Stimulated activated CD8-positive, alpha-beta memory T cell treated with anti-CD3 and anti-CD28 coated beads, Interleukin-7, amount 100 ng/mL, for 24 hours (primary cell): ENCODE measurements at regions not wholly inside any gene's neighbourhood (a gene's known extent, or its start where the extent isn't known, plus 50 kb on each side); places are given as distances from the start of the nearest gene placed in this dataset.
"Not testable (repeated sequence)": the region's sequence is repeated elsewhere in the genome, so short reads cannot be mapped to it uniquely, and the experiment has no call there.

ENCODE experiments used
- DNase-seq: peaks from one replicate; pipeline ENCODE4 v3.0.0-alpha.2; 2020; ENCODE audit warnings: low read depth

GRCh38 chr10:81444242-81444929, 430.6 kb upstream of the NRG3 start:
- DNase-seq, result no peak

- DNase-seq, result no peak
Observed at GRCh38 chr10:81450651-81451050, 424.3 kb upstream of the NRG3 start.

- DNase-seq, result no peak
Observed at GRCh38 chr10:81472927-81473470, 402.0 kb upstream of the NRG3 start.

GRCh38 chr10:81473755-81474154, 401.2 kb upstream of the NRG3 start:
- no peak for DNase-seq

GRCh38 chr10:81479316-81479715, 395.7 kb upstream of the NRG3 start:
- no peak for DNase-seq

GRCh38 chr10:81496626-81497025, 378.4 kb upstream of the NRG3 start:
- DNase-seq, result no peak

GRCh38 chr10:81498011-81498551, 376.9 kb upstream of the NRG3 start:
- no peak for DNase-seq

GRCh38 chr10:81502677-81503359, 372.2 kb upstream of the NRG3 start:
- no peak for DNase-seq

- DNase-seq, result not testable (repeated sequence)
Observed at GRCh38 chr10:81505777-81506176, 369.2 kb upstream of the NRG3 start.

DNA sequence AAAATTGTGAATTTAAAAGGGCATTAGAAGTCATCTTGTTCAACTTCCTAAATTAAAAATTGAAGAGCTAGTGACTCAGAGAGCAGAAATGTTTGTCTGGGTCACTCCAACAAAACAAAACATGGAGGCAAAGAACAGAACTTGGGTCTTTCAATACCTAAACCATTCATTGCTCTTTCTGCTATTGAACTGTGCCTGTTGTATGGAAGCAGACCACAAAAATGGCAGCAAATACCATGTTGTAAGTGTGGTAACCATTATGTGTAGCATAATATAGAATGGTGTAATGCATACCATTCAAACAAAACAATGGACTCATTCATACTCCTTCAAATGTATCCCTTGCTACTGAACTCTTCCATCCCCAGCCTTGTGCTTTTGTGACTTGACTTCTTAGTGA, 360.2 kb upstream of the NRG3 start:
- no peak for DNase-seq

DNA sequence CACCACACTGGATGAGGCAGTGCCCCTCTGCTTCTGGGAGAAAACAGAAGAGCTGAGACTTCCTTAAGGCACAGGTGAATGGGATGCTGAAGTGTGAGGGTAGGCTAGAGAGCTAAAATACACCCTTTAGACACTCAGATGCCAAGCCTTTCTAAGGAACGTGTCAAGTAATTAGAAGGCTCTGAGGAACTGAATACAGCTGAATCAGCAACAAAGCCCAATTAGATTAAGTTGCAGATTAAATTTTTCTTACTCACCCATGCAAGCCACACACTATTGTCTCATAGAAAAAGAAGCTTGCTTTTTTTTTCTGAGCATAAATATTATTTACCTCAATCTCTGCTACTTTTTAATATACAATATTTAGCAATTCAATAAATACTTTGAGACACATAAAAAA, 354.3 kb upstream of the NRG3 start:
- DNase-seq, result no peak

DNA sequence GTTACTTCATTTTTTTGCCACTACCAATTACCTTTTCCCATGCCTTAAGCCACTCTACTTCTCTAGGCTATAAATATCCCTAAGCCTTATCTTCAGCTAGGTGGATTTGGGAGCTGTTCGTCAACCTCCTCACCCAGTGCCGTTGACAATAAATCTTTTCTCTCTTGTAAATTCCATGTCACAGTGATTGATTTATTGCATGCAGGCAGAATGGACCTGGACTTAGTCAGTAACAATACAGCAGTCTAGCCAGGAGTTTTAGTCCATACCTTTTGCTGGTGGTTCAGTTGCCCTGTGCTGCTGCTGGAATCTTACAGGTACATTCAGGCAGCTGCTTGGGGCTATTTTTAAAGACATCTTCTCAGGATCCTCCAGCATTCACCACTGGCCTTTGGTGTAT, 350.5 kb upstream of the NRG3 start:
- DNase-seq, result no peak

DNA sequence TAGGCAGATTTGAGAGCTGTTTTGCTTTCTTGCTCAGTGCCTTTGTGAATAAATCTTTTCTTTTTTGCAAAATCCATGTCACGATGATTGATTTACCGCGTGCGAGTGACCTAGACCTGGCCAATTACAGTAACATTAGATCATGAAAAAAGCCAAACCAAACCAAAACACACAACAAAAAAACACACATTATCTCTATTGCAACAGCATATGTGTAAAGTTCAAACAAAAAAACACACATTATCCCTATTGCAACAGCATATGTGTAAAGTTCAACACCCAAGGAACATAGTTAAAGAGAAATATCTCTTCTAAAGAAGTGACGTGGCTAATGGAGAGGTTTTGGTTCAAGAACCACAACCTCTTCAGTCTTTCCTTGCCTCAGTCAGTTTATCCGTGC, 342.6 kb upstream of the NRG3 start:
- no peak for DNase-seq

GRCh38 chr10:81534991-81535390, 340.0 kb upstream of the NRG3 start:
- DNase-seq, result no peak

DNA sequence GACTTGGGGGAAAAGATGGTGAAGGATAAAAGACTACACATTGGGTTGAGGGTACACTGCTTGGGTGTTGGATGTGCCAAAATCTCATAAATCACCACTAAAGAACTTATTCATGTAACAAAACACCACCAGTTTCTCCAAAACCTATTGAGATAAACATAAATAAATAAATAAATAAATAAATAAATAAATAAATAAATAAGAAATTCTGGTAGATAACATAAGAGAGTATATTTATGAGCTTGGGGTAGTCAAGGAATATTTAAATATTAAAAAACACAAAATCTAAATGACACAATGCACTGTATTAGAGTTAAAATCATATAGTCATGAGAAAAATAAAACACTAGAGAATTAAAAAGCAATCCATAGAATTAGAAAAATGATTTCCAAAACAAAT, 333.5 kb upstream of the NRG3 start:
- no peak for DNase-seq

DNA sequence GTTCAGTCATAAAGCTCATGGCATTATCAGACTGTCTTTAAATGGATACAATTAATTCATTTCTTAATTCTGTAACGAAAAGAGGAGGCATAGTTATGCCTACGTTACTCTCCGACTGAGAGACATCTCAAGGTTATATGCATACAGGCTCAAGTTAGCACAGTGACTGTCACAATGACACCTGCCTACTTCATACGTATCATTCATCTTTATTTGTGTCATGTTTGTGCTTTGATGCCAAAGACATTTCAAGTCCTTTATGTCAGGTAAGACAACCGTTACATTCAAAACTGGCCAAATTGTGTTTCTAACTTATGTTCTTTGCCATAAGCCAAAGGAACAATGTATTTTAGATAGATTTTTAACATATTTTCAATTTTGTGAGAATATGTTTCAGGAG, 328.8 kb upstream of the NRG3 start:
- no peak for DNase-seq

GRCh38 chr10:81548160-81548559, 326.8 kb upstream of the NRG3 start:
- DNase-seq, result no peak

GRCh38 chr10:81564143-81564542, 310.9 kb upstream of the NRG3 start:
- DNase-seq, result no peak

DNA sequence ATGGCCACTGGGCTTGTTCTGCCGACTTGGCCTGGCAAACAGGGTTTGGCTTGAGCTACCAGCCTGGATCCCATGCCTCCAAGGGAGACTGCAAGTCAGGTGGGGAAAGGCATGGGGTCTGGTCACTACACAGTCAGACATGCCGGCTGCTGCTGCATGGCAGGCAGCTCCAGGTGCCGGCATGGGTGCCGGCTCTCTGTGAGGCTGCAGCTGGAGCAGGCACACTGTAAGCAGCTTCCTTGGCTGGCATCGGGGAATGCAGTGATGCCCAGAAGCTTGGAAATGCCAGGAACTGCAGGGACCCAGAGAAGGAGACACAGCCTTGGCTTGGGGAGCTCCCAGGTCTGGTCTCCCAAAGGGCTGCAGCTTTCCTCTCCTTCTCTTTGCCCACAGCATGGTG, 305.5 kb upstream of the NRG3 start:
- DNase-seq, result no peak

GRCh38 chr10:81570349-81570748, 304.6 kb upstream of the NRG3 start:
- DNase-seq, result no peak

DNA sequence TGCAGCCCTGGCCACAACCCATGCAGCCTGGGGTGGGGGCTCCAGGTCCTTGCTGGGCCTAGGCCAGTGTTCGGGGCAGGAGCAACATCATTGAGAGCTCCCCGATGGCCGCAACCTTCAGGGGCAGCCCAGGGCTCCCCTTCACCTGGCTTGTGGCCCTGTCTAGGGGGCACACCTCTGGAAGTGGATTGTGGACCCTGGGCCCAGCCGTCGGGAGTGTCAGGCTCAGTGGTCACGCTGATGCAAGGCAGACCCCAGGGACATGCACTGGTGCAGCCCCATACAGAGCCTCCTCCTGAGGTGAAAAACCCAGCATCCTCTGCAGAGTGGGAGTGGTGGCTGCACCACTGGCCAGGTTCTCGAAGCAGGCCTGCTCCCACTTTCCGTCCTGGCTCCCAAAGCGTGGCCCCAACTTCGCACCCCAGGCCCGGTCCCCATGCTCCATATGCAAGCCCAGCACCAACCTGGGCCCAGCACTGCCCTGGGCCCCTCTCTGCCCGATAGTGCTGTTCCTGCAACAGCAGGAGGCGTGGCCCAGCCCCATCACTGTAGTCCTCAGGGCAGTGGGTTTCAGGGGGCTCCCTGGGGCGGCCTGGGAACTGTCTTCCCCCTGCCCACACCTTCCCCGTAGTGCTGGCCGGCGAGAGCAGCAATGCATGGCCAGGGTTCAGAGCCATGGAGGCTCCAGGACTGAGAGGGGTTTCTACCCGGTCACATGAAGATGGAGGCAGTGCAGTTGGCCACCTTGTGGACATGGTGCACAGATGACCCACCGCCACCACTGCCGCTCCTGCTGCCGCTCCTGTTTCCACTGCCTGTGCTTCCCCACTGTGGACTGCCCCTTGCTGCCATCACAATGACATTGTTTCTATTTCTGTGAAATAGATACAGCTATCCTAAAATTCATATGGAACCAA, 303.9 kb upstream of the NRG3 start:
- no peak for DNase-seq

DNA sequence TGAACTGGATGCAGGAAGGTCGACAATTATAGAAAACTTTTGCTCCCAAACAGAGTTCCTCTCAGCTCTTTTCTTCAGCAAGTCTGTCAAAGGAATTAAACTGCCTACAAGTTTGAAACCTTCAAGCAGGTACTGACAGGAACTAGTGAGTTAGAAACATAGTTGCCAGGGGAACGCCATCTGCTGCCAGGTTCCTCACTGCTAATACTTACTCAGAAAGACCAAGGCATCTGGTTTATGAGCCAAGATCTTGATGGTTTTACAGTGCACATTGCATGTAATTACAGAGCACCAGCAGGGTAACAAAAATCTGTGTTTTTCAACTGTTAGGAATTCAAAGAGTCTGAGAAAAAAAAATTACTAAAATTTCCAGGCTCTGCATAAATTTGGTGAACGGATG, 300.0 kb upstream of the NRG3 start:
- DNase-seq, result no peak
